GM12801 (cell line): ENCODE measurements at regions not wholly inside any gene's neighbourhood (a gene's known extent, or its start where the extent isn't known, plus 50 kb on each side); places are given as distances from the start of the nearest gene placed in this dataset.

Experiments used
- TF ChIP-seq, protein P1 (sequence below): IDR thresholded peaks from one replicate; pipeline ENCODE4 v1.5.1; 2011; ENCODE audit warnings: control low read depth; ENCODE audit not compliant: insufficient read length; ENCODE audit errors: extremely low read depth

DNA sequence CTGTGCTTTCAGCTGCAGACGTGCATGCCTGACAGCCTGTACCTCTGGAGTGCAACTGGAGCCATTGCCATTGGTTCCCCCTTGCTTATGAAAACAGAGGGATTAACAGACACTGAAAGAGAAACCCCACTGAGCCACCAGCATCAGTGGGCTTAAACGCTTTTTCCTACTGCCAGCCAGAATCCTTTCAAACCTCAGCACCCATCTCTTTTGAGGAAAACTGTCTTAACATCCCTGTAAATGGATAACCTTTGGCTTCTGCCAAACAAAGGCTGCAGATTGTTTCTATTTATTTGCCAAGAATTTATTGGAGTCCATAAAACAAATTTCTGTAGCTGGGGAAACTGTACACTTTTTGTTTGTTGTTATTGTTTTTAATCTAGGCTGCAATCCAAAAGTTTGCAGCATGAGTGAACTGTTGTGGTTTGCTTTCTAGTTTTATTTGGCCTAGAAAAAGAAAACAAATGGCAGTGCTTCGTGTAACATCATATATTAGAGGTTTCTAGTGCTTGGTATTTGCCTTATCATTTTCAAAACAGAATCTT lies 369.2 kb upstream of the IL12A start:
- TF ChIP-seq, protein P1, sequence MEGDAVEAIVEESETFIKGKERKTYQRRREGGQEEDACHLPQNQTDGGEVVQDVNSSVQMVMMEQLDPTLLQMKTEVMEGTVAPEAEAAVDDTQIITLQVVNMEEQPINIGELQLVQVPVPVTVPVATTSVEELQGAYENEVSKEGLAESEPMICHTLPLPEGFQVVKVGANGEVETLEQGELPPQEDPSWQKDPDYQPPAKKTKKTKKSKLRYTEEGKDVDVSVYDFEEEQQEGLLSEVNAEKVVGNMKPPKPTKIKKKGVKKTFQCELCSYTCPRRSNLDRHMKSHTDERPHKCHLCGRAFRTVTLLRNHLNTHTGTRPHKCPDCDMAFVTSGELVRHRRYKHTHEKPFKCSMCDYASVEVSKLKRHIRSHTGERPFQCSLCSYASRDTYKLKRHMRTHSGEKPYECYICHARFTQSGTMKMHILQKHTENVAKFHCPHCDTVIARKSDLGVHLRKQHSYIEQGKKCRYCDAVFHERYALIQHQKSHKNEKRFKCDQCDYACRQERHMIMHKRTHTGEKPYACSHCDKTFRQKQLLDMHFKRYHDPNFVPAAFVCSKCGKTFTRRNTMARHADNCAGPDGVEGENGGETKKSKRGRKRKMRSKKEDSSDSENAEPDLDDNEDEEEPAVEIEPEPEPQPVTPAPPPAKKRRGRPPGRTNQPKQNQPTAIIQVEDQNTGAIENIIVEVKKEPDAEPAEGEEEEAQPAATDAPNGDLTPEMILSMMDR: no peak

DNA sequence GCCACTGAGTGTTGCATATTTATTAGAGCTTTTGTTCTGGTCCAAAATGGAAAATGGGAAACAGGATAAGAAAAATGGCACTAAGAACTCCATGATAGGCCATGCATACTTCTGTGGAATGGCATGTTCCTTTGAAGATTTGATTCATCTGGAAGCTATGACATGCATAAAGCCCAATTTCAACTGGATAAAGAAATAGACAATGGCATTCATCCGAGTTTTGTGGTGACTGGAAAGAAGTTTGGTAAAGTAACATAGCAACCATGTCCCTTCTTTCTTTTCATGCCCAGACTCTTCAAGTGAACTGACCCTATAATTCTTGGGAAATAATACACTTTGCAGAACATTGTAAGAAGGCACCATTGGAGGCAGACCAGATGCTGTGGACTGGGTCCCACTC lies 368.4 kb upstream of the IL12A start:
- TF ChIP-seq, protein P1: no peak

DNA sequence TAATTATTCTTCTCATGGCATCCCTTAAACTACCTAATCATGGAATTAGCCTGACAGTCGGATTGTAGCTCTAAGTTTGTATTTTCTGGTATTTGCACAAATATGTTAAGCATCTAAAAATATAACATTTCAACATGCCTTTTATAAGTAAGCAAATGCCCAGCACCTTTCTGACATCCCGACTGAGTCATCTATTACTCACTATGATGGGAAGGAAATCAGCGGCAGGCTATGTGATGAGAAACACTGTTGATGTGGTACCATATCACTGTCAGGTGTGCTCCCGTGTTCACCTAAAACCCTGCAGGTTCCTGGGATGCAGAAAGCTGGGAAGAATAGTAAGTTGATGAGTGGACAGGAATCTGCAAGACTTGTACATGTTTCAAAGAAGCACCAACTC lies 367.8 kb upstream of the IL12A start:
- TF ChIP-seq, protein P1: no peak

DNA sequence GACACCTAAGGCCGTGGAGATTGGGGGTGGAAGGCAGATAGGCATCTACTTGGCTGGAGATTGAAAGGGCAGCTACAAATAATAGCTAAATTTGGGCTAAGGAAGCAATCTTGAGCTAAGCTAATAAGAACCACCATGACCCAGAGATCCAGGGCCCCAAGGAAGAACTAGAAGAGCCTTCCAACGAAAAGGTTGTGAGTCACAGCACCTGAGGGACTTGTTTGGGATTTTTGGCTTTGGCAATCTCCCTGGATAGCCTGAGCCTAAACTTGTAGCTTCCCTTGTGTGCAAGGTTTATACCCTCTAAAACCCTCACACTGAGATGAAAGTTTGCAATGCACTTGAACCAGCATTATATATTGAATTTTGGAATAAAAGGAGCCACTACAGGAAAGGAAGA lies 364.0 kb upstream of the IL12A start:
- TF ChIP-seq, protein P1: no peak

DNA sequence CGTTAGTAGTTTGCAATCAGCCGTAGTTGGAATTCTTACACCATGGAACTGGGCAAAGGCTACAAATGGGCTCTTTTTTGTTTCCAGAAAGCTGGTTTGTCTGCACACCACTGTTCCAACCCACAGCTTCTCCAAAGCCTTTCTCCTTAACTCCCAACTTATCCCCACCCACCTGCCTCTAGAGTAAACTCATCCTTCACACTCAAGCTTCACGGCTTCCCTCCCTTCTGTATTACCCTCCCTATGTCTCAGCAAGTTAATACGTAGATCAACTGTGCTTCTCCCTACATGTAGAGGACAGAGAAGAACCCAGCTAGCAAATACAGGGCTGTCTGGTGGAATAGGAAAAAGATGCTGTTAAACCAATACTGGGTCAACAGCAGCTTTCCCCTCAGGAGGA lies 363.0 kb upstream of the IL12A start:
- TF ChIP-seq, protein P1: no peak

DNA sequence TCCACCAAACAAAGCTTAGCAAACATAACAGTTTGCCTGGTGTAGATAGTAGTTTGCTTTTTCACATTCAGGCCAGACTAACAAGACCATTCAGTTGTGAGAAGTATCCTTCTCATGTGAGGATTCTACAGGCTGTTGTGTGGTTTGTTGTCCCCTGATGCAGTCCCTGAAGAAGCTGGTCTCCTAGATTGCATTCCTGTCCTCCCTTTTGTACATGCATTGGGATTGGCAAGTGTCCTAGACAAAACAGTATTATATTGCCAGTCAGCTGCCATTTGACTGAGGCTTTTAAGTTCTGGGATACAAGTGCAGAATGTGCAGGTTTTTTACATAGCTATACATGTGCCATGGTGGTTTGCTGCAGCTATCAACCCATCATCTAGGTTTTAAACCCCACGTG lies 362.0 kb upstream of the IL12A start:
- TF ChIP-seq, protein P1: no peak

DNA sequence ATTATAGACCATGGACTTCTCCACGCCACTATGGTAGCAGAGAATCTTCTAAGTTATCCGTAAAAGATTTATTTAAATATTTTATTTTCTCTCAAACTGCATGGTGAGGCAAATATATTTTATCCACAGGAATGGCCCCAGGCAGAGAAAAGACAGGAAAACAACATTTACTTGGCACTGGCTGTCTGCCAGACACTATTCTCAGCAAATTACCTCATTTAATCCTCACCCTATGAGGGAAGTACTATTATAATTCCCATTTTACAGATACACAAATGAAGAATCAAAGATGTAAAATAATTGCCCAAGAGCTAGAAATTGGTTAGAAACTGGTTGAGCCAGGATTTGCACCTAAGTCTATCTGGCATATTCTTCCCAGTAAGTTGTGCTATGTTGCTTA lies 361.4 kb upstream of the IL12A start:
- TF ChIP-seq, protein P1: no peak

DNA sequence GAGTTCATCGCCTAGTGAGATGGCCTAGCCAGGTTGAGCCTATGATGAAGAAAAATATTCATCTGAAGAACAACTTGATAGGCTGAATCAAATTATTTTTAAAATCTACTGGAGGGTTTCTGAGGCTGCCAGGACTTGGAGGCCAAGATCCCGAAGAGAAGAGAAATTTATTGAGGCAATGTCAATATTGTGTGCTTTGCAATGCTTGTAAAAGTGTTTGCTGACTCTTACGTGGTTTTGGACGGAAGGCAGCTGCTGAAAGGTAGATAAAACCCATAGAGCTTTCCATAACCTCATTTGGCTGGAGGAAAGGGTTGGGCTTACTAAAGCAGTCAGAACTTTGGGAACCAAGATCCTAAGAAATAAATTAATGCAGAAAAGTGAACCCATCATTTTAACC lies 361.0 kb upstream of the IL12A start:
- TF ChIP-seq, protein P1: no peak
